A673 (cell line): ENCODE measurements at regions not wholly inside any gene's neighbourhood (a gene's known extent, or its start where the extent isn't known, plus 50 kb on each side); places are given as distances from the start of the nearest gene placed in this dataset.
"Not testable (repeated sequence)": the region's sequence is repeated elsewhere in the genome, so short reads cannot be mapped to it uniquely, and the experiment has no call there.

Experiments
- BruUV-seq: library from RNA; stranded (reverse); fragments of 400-500 nt; replicated peaks from 2 replicates; lab custom pipeline; 2021; lab: Mats Ljungman, UMichigan
- CTCF ChIA-PET: fragments of 300-600 bp; sonication (Branson Sonifier 250); formaldehyde crosslinking; loops from one replicate; lab custom pipeline; 2022; ENCODE audit warnings: antibody characterized with exemption; lab: Charles Lee
- POLR2A ChIA-PET: fragments of 300-600 bp; sonication (Branson Sonifier 250); formaldehyde crosslinking; loops from one replicate; lab custom pipeline; 2022; ENCODE audit warnings: antibody characterized with exemption; ENCODE audit not compliant: low non-redundant PET; lab: Charles Lee
- DNase-seq: peaks from one replicate; pipeline ENCODE4 v3.0.0-alpha.2; 2015; ENCODE audit warnings: low spot score
- H3K27ac ChIP-seq: fragments of 200-600 bp; sonication (generic); 2 replicates; pipeline ENCODE4 v1.5.1; 2016; ENCODE audit warnings: mixed run types, low read depth, mild to moderate bottlenecking, mixed read lengths, antibody characterized with exemption, low read length; ENCODE audit not compliant: poor library complexity, severe bottlenecking
- H3K27me3 ChIP-seq: fragments of 200-600 bp; sonication (generic); replicated peaks from 2 replicates; pipeline ENCODE4 v1.6.1; 2017; ENCODE audit warnings: mixed run types, low read depth, mild to moderate bottlenecking, mixed read lengths, antibody characterized with exemption, low read length; ENCODE audit not compliant: insufficient read depth, poor library complexity
- H3K36me3 ChIP-seq: fragments of 200-600 bp; sonication (generic); 2 replicates; pipeline ENCODE4 v1.6.1; 2016; ENCODE audit warnings: mixed run types, mild to moderate bottlenecking, mixed read lengths, antibody characterized with exemption, low read length; ENCODE audit not compliant: insufficient read depth, poor library complexity, severe bottlenecking
- H3K4me1 ChIP-seq: fragments of 200-600 bp; sonication (generic); 2 replicates; pipeline ENCODE4 v1.6.1; 2017; ENCODE audit warnings: mixed run types, mild to moderate bottlenecking, mixed read lengths, antibody characterized with exemption, low read length; ENCODE audit not compliant: insufficient read depth, poor library complexity, severe bottlenecking
- H3K4me3 ChIP-seq: fragments of 200-600 bp; sonication (generic); 2 replicates; pipeline ENCODE4 v1.5.1; 2016; ENCODE audit warnings: low read depth, mixed run types, mild to moderate bottlenecking, mixed read lengths, low read length; ENCODE audit not compliant: poor library complexity, severe bottlenecking
- H3K9me3 ChIP-seq: fragments of 200-600 bp; sonication (generic); 2 replicates; pipeline ENCODE4 v1.6.1; 2016; ENCODE audit warnings: mixed run types, low read depth, mild to moderate bottlenecking, mixed read lengths, antibody characterized with exemption, low read length; ENCODE audit not compliant: poor library complexity, severe bottlenecking
- EZH2 ChIP-seq: fragments of 200-600 bp; sonication (generic); IDR thresholded peaks from 2 replicates; pipeline ENCODE4 v1.6.1; 2017; ENCODE audit warnings: borderline replicate concordance, low read depth, mild to moderate bottlenecking, mixed read lengths, antibody characterized with exemption, low read length; ENCODE audit not compliant: poor library complexity, severe bottlenecking
- intact Hi-C: fragments of 100-400 bp; cut with micrococcal nuclease; formaldehyde crosslinking; loops from one replicate; pipeline ENCODE4 v1.10.0; 2022; ENCODE audit not compliant: unreplicated experiment
- TF ChIP-seq, protein P1 (sequence below): fragments of 300-800, 200-600 bp; sonication (generic); conservative IDR thresholded peaks from 2 replicates; pipeline ENCODE4 v1.5.1; 2017; ENCODE audit warnings: low read depth, mild to moderate bottlenecking, antibody characterized with exemption, low read length, moderate library complexity, mixed read lengths

DNA sequence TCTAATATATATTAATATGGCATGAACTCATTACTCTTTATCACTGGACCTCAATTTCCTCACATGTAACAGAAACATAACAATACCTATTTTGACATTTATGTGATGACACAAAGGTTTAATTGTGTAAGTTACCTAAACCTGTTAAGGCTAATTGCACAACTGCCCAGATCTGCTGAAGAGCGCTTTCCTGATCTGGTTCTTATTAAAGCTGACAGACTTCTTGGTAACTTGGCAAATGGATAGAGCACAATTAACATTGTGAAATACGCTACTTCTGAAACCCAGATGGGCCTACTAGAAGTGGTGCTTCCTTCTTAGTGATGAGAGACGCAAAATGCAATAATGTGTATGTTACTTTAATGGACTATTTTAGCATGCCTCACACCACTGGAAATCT is 1767.2 kb upstream of the RAG2 start:
- Histone ChIP-seq H3K4me1 (no peaks in the 10 kb centered on the region), H3K27me3 (no peaks in the 10 kb centered on the region), H3K36me3 (no peaks in the 10 kb centered on the region), H3K4me3 (no peak overlapping the region), H3K27ac (no peak overlapping the region), H3K9me3 (no peaks in the 10 kb centered on the region)
- intact Hi-C loops, result no loop called here
- ChIA-PET CTCF (no interaction called here), POLR2A (no interaction called here)
- BruUV-seq, result no TSS peak
- peak; percentile 17 for DNase-seq
- TF ChIP-seq, protein P1, sequence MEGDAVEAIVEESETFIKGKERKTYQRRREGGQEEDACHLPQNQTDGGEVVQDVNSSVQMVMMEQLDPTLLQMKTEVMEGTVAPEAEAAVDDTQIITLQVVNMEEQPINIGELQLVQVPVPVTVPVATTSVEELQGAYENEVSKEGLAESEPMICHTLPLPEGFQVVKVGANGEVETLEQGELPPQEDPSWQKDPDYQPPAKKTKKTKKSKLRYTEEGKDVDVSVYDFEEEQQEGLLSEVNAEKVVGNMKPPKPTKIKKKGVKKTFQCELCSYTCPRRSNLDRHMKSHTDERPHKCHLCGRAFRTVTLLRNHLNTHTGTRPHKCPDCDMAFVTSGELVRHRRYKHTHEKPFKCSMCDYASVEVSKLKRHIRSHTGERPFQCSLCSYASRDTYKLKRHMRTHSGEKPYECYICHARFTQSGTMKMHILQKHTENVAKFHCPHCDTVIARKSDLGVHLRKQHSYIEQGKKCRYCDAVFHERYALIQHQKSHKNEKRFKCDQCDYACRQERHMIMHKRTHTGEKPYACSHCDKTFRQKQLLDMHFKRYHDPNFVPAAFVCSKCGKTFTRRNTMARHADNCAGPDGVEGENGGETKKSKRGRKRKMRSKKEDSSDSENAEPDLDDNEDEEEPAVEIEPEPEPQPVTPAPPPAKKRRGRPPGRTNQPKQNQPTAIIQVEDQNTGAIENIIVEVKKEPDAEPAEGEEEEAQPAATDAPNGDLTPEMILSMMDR, result no peak
- TF ChIP-seq EZH2, result no peak

DNA sequence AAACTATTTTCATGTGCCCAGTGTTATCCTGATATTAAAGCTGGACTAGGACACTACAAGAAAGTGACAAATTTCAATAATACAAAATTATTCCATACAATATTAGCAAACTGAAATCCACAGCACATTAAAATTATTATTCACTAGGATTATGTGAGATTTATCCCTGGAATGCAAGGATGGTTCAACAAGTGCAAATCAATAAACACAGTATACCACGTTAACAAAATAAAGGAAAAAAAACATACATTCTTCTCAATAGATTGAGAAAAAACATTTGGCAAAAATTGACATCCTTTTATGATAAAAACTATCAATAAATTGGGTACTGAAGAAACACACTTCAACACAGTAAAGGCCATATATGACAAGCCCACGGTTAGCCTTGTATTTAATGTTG is 1758.2 kb upstream of the RAG2 start:
- no peak for DNase-seq
- ChIA-PET POLR2A (no interaction called here), CTCF (no interaction called here)
- Histone ChIP-seq H3K9me3 (peaks cover 22% of the 10 kb centered on the region), H3K4me3 (no peak overlapping the region), H3K36me3 (no peaks in the 10 kb centered on the region), H3K27me3 (no peaks in the 10 kb centered on the region), H3K27ac (no peak overlapping the region), H3K4me1 (no peaks in the 10 kb centered on the region)
- no TSS peak for BruUV-seq
- TF ChIP-seq, protein P1, result no peak
- TF ChIP-seq EZH2, result no peak
- intact Hi-C loops, result no loop called here

DNA sequence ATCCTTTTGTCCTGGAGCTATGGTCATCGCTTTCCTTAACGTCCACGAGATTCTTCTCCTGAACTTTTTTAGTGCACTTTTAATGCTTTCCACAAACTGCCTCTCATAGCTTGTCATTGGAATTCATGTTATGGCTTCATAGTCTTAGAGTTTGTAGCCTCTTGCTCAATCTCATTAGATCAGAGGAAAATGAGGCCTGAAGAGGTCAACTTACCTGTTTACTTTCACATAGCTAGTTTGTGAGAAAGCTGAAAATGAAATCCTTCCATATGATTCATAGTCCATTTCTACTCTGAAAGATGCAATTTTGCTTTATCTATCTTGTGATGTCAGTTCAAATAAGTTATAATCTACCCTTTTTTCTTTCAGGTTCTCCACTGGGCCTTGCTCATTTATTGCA is 1747.2 kb upstream of the RAG2 start:
- CTCF ChIA-PET, result interaction anchor here (0.6 kb wide), 1 partner anchor 1946 kb away, joined by 4 read pairs; no protein-coding TSS in a partner anchor
- Histone ChIP-seq H3K4me1 (no peaks in the 10 kb centered on the region), H3K36me3 (no peaks in the 10 kb centered on the region), H3K27ac (no peak overlapping the region), H3K27me3 (no peaks in the 10 kb centered on the region), H3K4me3 (no peak overlapping the region), H3K9me3 (peaks cover 2% of the 10 kb centered on the region)
- TF ChIP-seq, protein P1, result no peak
- TF ChIP-seq EZH2, result no peak
- intact Hi-C loops, result no loop called here
- DNase-seq, result no peak
- no TSS peak for BruUV-seq
- POLR2A ChIA-PET, result no interaction called here

DNA sequence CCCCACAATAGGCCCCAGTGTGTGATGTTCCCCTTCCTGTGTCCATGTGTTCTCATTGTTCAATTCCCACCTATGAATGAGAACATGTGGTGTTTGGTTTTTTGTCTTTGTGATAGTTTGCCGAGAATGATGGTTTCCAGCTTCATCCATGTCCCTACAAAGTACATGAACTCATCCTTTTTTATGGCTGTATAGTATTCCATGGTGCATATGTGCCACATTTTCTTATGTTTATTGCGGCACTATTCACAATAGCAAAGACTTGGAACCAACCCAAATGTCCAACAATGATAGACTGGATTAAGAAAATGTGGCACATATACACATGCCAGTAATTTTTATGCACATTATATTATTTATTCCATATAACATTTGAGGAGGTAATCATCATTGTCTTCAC is 1743.6 kb upstream of the RAG2 start:
- H3K27ac ChIP-seq, H3K4me1 ChIP-seq, BruUV-seq, DNase-seq, intact Hi-C loops, POLR2A ChIA-PET, H3K9me3 ChIP-seq, CTCF ChIA-PET, H3K4me3 ChIP-seq, H3K27me3 ChIP-seq, H3K36me3 ChIP-seq: not testable (repeated sequence)
